NCI-H69 (cell line): ENCODE measurements at regions not wholly inside any gene's neighbourhood (a gene's known extent, or its start where the extent isn't known, plus 50 kb on each side); places are given as distances from the start of the nearest gene placed in this dataset.
A peak's percentile ranks its signal among the peaks of the same experiment; 100 is the strongest.

Experiments
- DNase-seq: peaks from one replicate; lab custom pipeline; 2025; lab: John Stamatoyannopoulos, UW

- DNase-seq = no peak
These were observed 881.8 kb upstream of the NR2F2 start for GRCh38 chr15:95448531-95449229.

- DNase-seq = no peak
These were observed 881.3 kb upstream of the NR2F2 start for GRCh38 chr15:95449230-95449628.

GRCh38 chr15:95450413-95450812 lies 880.1 kb upstream of the NR2F2 start:
- no peak for DNase-seq

- no peak for DNase-seq
These were observed 878.6 kb upstream of the NR2F2 start for GRCh38 chr15:95451938-95452337.

- DNase-seq = no peak
These were observed 875.9 kb upstream of the NR2F2 start for GRCh38 chr15:95454403-95455262.

GRCh38 chr15:95457520-95457919 lies 873.0 kb upstream of the NR2F2 start:
- no peak for DNase-seq

GRCh38 chr15:95458721-95459120 lies 871.8 kb upstream of the NR2F2 start:
- DNase-seq = no peak

- no peak for DNase-seq
These were observed 871.2 kb upstream of the NR2F2 start for GRCh38 chr15:95459273-95459672.

GRCh38 chr15:95464509-95464908 lies 866.0 kb upstream of the NR2F2 start:
- no peak for DNase-seq

- no peak for DNase-seq
These were observed 861.7 kb upstream of the NR2F2 start for GRCh38 chr15:95468820-95469219.

GRCh38 chr15:95469496-95470000 lies 861.0 kb upstream of the NR2F2 start:
- no peak for DNase-seq

GRCh38 chr15:95470529-95470928 lies 860.0 kb upstream of the NR2F2 start:
- DNase-seq = no peak

GRCh38 chr15:95470997-95471689 lies 859.4 kb upstream of the NR2F2 start:
- DNase-seq = no peak

- no peak for DNase-seq
These were observed 858.8 kb upstream of the NR2F2 start for GRCh38 chr15:95471690-95472086.

- DNase-seq = no peak
These were observed 855.4 kb upstream of the NR2F2 start for GRCh38 chr15:95475067-95475466.

GRCh38 chr15:95479308-95479707 lies 851.2 kb upstream of the NR2F2 start:
- no peak for DNase-seq

- DNase-seq = no peak
These were observed 845.1 kb upstream of the NR2F2 start for GRCh38 chr15:95485367-95485766.

- no peak for DNase-seq
These were observed 844.3 kb upstream of the NR2F2 start for GRCh38 chr15:95486224-95486623.

- DNase-seq = no peak
These were observed 841.4 kb upstream of the NR2F2 start for GRCh38 chr15:95489103-95489502.

- no peak for DNase-seq
These were observed 838.0 kb upstream of the NR2F2 start for GRCh38 chr15:95492388-95493070.

GRCh38 chr15:95494971-95495541 lies 835.4 kb upstream of the NR2F2 start:
- peak; percentile 6 for DNase-seq

- no peak for DNase-seq
These were observed 832.9 kb upstream of the NR2F2 start for GRCh38 chr15:95497634-95498033.
